IMR-90 (cell line): ENCODE measurements at regions not wholly inside any gene's neighbourhood (a gene's known extent, or its start where the extent isn't known, plus 50 kb on each side); places are given as distances from the start of the nearest gene placed in this dataset.

Experiments
- BHLHE40 ChIP-seq: fragments of 150-350 bp; IDR thresholded peaks from 2 replicates; pipeline ENCODE4 v1.6.1; 2016; ENCODE audit warnings: mild to moderate bottlenecking, low read depth, low read length
- MXI1 ChIP-seq: IDR thresholded peaks from 2 replicates; pipeline ENCODE4 v1.6.1; 2012; ENCODE audit warnings: low read depth, mild to moderate bottlenecking, low read length, moderate library complexity, borderline replicate concordance
- RAD21 ChIP-seq: IDR thresholded peaks from 2 replicates; pipeline ENCODE4 v1.6.1; 2012; ENCODE audit warnings: low read length, improper control_type of control experiment
- RFX5 ChIP-seq: IDR thresholded peaks from 2 replicates; pipeline ENCODE4 v1.8.0; 2012; ENCODE audit warnings: low read depth, mild to moderate bottlenecking, low read length, moderate library complexity
- SMC3 ChIP-seq: fragments of 150-350 bp; IDR thresholded peaks from 2 replicates; pipeline ENCODE4 v1.6.1; 2016; ENCODE audit warnings: low read depth, mild to moderate bottlenecking, antibody characterized with exemption, low read length, moderate library complexity
- TF ChIP-seq, protein P1 (sequence below): conservative IDR thresholded peaks from 2 replicates; pipeline ENCODE4 v1.5.1; 2012; ENCODE audit warnings: mild to moderate bottlenecking, low read depth, low read length, improper control_type of control experiment

GRCh38 chr1:87558921-87559320, 230.2 kb downstream of the LMO4 start:
- TF ChIP-seq, protein P1, sequence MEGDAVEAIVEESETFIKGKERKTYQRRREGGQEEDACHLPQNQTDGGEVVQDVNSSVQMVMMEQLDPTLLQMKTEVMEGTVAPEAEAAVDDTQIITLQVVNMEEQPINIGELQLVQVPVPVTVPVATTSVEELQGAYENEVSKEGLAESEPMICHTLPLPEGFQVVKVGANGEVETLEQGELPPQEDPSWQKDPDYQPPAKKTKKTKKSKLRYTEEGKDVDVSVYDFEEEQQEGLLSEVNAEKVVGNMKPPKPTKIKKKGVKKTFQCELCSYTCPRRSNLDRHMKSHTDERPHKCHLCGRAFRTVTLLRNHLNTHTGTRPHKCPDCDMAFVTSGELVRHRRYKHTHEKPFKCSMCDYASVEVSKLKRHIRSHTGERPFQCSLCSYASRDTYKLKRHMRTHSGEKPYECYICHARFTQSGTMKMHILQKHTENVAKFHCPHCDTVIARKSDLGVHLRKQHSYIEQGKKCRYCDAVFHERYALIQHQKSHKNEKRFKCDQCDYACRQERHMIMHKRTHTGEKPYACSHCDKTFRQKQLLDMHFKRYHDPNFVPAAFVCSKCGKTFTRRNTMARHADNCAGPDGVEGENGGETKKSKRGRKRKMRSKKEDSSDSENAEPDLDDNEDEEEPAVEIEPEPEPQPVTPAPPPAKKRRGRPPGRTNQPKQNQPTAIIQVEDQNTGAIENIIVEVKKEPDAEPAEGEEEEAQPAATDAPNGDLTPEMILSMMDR = no peak
- no peak for TF ChIP-seq RAD21
- no peak for TF ChIP-seq BHLHE40
- TF ChIP-seq SMC3 = no peak
- TF ChIP-seq MXI1 = no peak
- TF ChIP-seq RFX5 = no peak
